NCI-H82 treated with DMSO at 0.1 percent for 48 hours (cell line): ENCODE measurements at regions not wholly inside any gene's neighbourhood (a gene's known extent, or its start where the extent isn't known, plus 50 kb on each side); places are given as distances from the start of the nearest gene placed in this dataset.

Experiments
- DNase-seq: peaks from one replicate; lab custom pipeline; 2025; ENCODE audit not compliant: unreplicated experiment; lab: John Stamatoyannopoulos, UW

DNA sequence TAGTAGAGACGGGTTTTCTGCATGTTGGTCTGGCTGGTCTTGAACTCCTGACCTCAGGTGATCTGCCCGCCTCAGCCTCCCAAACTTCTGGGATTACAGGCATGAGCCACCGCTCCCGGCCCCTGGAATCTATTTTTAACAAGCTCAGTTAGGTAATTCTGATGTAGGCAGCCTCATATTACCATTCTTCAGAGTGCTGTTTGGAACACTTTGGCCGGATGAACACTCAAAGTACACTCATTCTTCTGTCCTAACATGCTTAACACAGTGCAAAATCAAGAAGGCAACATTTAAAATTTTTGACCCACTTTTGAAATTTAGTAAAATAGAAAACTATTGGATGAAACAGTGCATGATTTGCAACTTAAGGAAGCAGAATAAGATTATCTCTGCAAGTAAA lies 586.7 kb upstream of the CHORDC1 start:
- DNase-seq = no peak

DNA sequence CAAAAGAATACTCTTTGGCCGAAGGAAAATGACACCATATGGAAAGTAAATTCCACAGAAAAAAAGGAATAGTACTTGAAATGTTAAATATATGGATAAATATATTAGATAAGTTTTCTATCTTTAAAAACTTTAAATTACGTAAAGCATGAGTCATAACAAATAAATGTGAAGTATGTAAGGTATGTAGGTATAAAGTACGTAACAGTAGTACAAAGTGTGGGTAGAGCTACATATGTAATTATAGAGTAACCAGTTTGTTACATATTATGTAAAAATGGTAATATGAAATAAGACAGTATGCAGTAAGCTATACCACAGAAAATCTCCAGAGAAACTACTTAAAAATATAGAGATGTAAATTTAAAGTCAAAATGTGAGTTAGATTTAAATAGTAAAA lies 582.3 kb upstream of the CHORDC1 start:
- no peak for DNase-seq

DNA sequence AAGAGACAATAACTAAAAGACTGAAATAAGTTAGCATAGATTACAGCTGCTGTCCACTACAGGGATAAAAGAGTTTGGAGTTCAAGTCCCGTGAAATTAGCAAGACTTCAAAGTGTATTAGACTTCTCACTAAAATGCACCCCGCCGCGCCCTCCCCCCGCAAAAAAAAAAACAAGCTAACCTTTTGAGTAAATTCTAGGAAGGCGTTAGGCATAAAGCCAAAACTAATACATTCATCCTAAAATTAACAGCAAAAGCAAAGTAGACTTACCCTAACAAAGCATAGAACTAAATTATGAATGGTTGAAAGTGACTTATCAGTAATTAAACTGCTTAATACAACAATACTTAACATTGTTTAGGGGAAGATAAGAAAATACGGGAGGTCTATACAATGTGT lies 581.0 kb upstream of the CHORDC1 start:
- DNase-seq = no peak

DNA sequence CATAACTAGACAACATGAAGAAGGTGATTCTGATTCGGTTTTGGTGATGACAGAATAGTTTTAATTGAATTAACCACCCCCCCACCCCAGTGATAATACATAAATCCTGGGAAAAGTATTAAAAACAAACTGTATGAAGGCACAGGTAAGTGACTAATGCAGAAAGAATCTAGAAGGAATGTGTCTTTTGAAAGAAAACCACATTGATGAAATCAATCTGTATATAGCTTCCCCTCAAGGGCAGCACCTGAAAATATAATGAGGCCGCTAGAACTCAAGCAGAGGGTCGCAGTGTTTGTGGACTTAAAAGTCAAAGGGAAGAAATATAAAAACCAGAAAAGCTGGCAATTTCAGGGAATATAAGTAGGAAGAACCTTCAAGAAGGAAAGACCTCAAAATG lies 580.5 kb upstream of the CHORDC1 start:
- DNase-seq = no peak

DNA sequence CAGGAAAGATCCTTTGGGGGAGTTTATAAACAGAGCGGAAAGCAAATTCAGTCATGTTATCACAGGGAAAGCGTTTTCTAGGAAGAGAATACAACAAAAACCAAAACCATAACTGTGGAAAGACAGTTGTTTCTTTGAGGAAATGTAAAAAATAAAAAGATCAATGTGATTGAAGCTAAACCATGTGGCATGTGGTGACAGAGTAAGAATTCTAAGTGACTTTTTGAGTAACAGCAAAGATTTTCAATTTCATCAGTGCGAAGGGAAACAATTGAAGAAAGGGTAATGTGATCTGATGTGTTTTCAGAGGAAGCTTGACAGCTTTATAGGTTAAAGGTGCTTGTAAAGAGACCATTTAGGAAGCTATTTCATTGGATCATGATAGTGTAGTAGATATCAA lies 575.9 kb upstream of the CHORDC1 start:
- DNase-seq = no peak

DNA sequence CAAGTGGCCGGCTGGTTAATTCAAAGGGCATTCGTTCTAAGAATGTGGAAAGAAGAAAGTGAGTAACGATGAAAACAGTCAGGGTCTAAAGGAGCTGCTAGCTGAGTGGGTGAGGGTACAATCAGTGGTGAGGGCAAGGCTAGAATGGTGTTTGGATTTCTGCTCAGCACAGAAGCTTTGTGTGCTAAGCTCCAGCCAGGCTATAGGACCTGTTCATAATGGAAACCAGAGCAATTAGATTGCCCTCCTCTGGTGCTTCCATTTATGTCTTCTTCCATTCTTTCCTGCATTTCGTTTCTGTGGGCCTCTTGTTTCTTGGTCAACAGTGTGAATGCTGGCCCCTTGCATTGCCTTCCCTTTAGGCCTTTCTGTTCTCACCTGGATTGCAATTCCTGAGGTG lies 572.9 kb upstream of the CHORDC1 start:
- no peak for DNase-seq

DNA sequence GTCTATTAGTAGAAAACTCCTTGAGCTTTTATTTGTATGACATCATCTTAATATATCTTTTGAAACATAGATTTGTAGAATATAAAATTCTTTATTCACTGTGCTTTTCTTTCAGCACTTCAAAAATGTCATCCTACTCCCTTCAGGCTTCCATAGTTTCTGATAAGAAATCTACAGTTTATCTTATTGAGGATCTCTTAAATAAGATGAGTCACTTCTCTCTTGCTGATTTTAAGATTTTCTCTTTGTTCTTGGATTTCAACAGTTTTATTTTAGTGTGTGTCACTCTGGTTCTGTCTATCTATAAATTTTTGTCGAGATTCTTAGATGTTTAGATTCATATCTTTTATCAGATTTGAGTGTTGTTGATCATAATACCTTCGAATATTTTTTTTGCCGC lies 566.1 kb upstream of the CHORDC1 start:
- DNase-seq = no peak

DNA sequence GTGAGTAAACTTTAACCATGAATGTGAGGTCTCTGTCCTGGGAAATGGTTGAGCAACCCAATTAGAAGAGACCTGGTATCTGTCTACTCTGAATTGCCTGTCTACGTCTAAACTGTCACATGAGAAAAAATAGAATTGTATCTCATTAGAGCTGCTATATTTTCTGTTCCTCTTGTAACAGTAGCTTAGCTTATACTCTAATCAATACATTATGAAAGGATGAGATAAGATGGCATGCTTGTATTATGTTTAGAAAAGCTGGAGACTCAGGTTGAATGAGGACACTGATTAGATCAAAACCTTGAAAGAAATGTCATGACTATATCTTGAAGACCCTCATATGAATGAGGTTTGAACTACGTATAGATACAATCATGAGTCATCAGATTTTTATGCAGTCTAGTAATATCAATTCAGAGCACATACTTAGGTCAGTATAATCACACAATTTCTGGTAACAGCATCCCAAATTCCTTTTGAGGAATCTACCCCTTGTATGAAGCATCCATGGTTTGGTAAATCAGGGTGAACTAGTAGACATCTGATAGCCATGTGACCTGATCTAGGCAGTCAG lies 561.5 kb upstream of the CHORDC1 start:
- DNase-seq = no peak

DNA sequence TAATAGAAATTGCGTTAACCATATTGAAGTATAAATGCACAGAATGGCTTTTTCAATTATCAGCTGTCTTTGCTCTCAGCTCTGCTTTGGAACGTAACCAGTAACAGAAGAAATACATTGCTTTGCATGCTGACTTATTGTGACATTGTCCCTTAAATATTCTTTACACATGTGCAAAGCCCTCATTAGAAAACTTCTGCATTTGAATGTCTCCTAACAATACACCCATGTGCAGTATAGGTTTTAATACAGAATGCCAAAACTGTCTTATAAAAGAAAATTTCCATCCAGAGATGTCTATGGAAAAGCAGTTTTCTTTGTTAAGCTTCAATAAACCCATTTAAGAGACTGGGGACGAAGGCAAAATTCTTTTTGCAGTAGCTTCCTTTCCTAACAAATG lies 560.3 kb upstream of the CHORDC1 start:
- DNase-seq = no peak

DNA sequence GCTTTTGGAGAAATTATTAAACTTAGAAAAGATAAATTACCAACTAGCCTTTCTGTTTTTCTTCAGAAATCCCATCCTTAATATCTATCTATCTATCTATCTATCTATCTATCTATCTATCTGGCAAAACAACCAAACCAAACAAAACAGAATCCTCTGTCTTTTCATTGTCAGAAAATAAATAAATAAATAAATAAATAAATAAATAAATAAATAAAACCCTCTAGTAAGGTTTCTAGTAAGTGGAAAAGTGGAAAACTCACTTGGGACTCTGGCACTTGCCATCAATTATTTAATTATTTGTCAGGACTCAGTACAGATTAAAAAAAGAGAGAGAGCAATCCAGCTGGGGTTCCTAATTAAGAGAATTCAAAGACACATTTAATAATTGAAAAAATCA lies 556.2 kb upstream of the CHORDC1 start:
- DNase-seq = no peak

DNA sequence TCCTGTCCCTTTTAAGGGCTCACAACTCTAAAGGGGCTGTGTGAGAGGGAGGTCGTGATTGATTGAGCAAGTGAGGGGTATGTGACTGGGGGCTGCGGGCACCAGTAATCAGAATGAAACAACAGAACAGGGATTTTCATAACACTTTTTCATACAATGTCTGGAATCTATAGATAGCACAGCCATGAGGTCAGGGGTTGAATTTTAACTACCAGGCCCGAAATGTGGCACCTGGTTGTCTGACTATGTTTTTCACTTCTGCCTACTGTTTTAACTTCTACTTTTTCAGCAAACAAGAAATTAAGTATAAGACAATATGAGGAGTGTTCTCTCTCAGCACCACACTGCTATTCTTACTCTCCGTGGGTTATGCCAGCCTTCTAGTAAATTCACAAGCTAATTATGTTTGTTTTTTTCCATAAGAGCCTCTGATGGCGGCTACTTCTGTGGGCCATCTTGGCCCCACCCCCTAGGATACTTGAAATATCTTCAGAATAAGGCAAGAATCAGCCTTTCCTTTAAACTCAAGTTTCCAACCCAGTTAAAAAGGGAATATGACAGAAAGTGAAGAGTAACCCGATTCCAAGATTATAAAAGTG lies 552.8 kb upstream of the CHORDC1 start:
- no peak for DNase-seq

DNA sequence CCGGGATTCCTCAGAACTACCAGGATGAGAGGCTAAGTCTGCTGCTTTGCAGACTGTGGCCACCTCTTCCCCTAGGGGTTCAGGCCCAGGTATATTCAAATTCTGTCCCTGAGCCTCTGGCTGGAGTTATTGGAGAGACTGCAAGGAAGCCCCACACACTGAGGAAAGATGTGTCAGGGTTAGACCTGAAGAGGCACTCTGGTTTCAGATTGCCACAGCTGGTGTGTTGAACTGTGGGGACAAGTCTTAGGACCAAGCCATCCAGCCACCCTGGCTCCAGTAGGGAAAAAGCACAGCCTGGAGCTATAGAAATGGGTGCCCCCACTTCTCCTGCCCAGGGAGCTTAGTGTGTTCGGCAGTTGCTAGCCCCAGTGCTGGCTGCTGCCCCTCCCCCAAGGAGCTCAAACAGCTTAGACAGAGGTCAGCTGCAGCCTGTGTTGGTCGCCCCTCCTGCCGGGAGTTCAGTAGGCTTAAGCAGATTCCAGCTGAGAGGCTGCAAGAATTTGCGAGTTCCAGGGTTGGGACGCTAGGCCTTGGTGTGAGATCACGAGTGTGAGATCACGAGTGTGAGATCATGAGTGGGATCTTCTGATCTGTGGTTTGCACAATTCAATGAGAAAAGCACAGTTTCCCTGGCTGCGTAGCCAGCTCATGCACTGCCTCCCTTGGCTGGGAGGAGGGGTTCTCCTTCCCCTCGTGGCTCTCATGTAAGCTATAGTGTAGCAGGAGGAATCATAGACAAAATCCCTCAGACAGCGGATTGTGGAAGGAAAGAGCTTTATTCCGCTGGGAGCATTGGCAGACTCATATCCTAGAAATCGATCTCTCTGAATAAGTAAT lies 552.1 kb upstream of the CHORDC1 start:
- DNase-seq = peak; percentile 40

DNA sequence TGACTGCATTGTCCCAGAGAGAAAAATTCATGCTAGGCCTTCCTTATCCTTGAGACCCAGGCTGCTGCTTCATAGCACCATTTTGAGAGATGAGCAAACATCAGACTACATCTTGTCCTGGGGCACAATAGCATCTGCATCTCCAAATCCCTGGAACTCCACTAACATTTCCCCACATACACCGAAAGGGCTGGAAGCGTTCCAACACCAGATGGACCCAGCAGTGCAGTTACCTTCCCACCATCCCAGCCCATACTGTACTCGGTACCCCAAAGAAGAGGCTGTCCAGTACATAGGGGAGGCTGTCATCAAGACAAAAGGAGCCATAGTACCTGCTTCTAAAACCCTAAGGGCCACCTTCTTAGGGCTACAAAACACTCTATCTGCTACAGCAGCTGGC lies 547.2 kb upstream of the CHORDC1 start:
- no peak for DNase-seq

DNA sequence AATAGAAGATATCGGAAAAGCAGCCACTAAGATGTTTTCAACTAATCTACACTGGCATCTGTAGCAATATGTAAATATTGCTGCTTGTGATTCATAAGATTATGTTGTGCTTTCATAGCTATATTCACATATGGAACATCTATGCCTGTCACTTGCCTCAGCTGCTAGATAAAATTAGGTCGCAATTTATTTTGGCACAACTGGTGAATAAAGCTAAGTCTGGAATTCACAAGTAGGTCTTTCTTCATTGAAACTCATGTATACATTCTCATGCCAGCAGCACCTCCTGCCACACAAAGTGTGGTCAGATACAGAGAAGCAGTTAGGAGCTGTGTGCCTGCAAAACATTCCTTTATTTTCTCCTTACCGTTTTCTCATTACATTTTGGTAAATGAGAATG lies 543.3 kb upstream of the CHORDC1 start:
- DNase-seq = no peak

DNA sequence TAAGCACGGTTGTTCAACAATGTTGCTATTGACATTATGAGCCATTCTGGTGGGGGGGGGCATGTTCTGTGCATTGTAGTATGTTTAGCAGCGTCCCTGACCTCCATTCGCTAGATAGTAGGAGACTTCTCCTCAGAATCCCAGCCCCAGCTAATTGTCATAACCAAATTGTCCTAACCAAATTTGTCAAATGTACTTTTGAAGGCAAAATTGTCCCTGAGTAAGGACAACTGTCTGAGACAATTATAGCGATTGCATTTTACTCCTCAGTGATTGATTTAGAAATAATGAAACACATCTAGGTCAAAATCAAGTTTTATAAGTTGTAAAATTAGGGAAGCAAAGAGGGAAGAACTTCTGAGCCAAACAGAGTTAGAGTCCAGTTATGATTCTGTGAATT lies 541.8 kb upstream of the CHORDC1 start:
- no peak for DNase-seq

DNA sequence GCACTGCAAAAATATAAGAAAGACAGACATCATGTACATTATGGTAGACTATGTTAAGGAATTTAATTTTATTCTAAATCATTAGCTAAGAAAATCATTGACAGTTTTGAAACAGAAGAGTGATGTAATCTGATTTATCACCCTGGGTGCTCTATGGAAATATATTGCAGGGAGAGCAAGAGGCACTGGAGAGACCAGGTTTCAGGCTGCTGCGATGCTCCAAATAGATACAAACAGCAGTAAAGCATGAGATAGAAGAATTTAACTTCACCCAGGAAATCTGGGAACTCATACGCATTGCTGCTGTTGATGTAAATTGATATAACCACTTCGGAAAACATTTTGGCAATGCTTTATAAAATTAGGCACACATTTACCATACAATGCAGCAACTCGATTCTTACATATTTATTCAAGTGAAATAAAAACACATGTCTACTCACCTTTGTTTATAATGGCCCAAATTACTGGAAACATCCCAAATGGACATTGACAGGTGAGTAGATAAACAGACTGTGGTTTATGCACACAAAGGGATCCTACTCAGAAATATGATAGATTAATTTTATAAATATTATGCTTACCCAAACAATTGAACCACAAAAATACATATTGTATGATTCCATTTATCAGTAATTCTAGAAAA lies 535.1 kb upstream of the CHORDC1 start:
- DNase-seq = no peak

DNA sequence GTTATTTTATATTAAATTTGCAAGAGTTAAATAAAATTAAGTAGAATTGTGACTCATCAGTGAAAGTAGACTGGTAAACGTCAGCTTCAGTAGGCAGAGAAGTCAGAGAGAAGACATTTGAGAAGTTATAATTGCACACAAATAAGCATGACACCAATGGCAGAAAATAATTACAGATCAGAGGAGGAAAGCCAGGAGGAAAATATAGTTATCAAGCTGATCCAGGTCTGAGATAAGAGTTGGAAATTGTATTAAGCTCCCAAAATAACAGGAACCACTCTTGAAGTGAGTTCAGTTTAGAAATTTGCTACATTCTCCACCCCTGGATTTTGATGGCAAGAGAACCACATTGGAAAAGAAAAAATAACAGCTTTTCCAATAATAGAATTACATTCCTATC lies 533.8 kb upstream of the CHORDC1 start:
- DNase-seq = no peak

DNA sequence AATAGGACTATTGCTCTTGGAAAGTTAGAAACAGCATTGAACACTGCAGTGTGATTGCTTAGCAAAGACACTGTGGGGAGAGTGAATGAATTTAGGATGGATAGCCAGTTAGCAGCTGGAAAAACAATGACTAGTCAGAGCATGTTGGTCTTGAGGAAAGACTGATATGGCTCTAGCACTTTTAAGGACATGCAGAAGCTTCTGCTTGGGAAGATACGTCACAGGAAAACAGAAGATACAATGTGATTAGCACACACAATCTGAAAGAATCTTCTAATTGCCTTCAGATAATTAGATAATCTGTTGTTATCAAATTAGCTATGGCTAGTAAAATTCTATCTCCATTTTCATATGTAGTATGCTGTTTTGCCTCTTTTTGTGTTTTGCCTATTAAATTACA lies 530.7 kb upstream of the CHORDC1 start:
- DNase-seq = no peak

DNA sequence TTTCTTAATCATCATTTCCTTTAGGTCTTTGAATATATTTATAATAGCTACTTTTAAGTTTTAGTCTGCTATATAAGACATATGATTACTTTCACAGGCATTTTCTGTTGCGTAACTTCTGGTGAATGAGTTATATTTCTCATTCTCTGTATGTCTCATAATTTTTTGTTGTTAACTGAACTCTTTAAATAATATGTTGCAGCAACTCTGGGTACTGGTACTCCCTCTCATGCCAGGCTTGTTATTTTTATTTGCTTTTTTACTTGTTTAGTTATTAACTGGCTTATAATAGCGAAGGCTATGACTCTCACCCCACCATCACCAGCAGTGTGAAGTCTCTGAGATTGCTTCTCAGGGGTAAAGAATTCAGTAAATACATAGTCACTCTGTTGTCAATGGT lies 524.2 kb upstream of the CHORDC1 start:
- no peak for DNase-seq

DNA sequence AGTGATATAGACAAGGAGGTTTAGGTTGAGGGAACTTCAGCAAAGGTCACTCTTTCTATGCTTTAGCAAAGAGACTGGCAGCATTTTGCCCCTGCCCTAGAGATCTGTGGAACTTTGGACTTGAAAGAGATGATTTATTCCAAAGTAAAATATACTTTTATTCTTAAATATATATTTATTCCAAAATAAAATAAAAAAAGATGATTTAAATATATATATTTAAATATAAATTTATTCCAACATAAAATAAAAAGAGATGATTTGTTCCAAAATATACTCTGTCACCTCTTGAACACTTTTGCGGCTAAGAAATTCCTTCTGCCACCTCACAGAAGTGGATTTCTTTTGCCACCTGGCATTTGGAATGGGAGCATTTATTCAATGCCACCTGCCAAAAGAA lies 521.3 kb upstream of the CHORDC1 start:
- DNase-seq = no peak

DNA sequence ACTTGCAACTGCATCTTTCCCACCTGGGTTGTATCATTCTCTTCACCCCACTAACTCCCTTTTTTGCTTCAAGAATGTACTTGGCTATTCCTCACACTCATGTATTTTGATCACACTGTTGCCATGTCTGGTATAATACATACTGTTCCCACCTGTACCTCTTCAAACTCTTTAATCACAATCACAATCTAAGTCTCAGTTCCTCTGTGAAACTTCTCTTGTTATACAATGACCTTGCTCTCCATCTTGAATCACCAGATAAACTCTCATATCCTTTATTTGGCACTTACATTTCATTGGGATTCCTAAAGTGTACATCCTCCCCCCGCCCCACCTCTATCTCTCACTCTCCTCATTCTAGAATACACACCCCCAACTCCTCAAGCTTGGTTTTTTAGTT lies 516.0 kb upstream of the CHORDC1 start:
- DNase-seq = no peak

DNA sequence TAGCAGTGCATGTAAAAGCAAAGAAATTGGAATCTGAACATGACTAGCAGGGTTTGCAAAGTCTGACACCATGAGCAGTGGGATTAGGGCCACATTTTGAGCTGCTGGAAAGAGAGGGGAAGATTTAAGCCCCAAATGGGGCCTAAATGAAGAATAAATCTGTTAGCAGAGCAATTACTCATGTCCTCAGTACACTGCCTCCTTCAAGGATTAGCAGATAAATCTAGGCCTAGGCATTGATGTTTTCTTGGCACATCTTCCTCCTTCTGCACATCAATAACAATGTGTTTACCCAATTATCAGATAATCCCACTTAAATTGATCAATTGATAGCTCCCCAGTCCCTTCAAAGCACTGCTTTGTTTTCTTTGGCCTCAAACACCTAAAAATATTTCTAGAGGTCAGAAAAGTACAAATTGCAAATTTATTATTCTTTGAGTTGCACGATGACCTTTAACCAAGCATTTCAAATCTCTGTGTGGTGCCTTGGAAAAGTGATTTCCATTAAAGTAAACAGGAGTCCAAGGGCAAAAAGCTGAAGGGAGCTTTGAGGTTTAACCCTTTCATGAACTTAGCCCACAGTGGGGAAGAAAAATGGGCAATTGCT lies 514.7 kb upstream of the CHORDC1 start:
- DNase-seq = peak; percentile 93
